Stimulated activated CD4-positive, alpha-beta T cell treated with anti-CD3 and anti-CD28 coated beads, Interleukin-2, amount 100 ng/mL, for 24 hours (primary cell): ENCODE measurements at regions not wholly inside any gene's neighbourhood (a gene's known extent, or its start where the extent isn't known, plus 50 kb on each side); places are given as distances from the start of the nearest gene placed in this dataset.
A peak's percentile ranks its signal among the peaks of the same experiment; 100 is the strongest.
"Not testable (repeated sequence)": the region's sequence is repeated elsewhere in the genome, so short reads cannot be mapped to it uniquely, and the experiment has no call there.

Experiments
- DNase-seq, 2 donors: peaks; one replicate each; pipeline ENCODE4 v3.0.0-alpha.2; 2020

DNA sequence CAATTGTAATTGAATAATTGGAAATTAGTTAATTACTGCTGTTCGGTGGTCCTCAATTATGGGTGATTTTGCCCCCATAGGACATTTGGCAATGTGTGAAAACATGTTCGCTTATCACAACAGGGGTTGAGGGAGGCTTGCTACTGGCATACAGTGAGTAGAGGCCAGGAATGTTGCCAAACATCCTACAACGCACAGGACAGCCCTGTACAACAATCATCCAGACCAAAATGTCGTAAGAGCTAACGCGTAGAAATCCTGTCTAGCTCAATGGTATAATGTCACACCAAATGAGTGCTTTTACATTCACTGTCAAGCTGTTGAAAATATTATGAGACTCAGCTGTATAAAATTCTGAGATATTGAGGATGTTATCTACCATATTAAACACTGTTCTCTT lies 464.4 kb upstream of the TUSC1 start:
- no peak for DNase-seq

DNA sequence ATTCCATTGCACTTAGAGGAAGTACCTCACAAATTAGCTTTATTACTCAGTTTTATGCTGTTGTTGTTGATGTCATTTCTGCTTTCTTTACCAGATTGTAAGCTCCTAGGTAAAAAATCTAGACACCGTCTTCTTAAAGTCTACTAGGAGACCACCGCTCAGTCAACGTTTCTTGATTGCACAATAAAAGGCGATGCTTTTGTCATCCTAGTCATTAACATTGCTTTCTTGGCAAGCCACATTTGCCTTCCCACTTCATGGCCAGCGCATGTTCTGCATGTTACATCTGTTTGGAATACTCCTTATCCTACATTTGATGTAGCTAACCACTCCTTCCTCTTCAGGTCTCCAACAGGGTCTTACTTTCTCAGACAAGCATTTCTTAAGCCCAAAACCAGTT lies 464.0 kb upstream of the TUSC1 start:
- DNase-seq, result no peak

GRCh38 chr9:26133537-26133936 lies 455.3 kb upstream of the TUSC1 start:
- DNase-seq, result no peak

GRCh38 chr9:26132746-26133312 lies 454.6 kb upstream of the TUSC1 start:
- no peak for DNase-seq

DNA sequence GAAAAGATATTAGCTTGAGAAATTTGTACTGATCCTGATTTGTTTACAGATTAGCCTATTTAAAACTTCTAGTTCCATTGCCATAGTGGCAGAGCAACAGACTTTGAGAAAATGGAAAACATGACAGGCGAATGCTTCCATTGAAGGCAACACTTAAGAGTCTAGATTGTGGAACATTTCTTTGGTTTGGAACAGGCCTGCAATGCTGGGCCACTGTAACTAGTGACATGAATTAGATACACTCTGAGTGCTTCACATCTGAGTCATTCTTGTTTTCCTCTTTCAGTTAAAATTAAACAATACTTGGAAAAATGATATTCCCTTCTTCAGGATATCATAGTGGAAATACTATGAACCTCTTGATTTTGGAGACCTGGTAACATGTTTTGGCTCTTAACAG lies 453.6 kb upstream of the TUSC1 start:
- DNase-seq, result no peak

DNA sequence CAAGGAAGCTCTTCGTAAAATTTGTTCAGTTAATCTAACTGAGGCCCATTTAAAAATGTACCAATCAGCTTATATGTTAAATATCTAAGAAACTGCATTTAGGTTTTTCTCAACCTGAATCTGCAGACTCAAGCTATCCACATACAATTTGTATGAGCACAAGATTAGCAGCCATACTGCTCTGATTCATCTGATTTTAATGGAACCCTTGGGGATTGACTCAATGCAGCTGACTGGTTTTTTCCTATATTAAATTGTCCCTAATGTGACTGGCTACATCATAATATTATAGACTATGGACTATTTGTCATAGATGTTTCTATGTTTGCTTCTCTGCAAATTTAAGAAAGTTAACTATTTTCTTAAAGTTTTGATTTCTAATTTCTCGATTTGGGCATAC lies 451.0 kb upstream of the TUSC1 start:
- no peak for DNase-seq

GRCh38 chr9:26125693-26126092 lies 447.4 kb upstream of the TUSC1 start:
- DNase-seq, result no peak

DNA sequence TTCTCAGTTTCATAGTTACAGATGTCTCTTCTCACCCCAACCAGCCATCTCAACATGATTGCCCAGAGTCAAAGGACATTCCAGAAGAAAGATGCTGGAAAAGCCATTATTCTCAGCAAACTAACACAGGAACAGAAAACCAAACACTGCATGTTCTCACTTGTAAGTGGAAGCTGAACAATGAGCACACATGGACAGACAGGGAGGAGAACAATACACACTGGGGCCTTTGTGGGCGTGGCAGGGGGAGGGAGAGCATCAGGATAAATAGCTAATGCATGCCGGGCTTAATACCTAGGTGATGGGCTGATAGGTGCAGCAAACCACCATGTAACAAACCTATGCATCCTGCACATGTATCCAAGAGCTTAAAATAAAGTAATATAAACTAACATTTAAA lies 437.8 kb upstream of the TUSC1 start:
- DNase-seq, result not testable (repeated sequence)

DNA sequence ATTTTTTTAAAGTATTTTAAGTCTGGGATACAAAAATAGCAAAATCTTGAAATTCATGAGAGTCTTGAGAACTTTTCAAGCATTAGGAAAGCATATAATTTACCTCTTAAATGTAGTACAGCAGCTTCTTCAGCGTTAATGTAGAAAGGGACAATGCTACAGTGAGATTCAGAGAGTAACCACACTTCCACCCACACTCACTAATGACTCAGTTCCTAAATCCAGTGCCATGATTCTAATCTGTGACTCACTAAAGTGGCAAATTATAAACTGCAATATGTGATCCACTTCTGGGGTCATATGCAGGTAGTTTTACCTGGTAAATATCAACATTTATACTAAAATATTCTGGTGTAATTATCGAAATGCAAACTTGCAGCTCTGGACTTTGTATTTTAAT lies 434.5 kb upstream of the TUSC1 start:
- no peak for DNase-seq

DNA sequence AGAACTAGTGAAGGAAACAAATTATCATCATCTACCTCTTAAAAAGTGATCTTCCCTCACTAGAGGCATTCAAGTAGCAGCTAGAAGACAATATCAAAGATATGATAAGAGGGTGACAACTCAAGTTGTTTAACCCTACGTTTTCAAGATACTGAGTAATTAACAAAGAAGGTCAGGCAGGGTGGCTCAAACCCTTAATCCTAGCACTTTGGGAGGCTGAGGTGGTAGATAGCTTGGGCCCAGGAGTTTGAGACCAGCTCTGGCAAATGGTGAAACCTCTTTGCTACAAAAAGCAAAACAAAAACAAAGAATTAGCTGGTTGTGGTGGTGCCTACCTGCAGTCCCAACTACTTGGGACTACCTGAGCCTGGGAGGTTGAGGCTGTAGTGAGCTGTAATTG lies 408.2 kb upstream of the TUSC1 start:
- no peak for DNase-seq

- no peak for DNase-seq
Observed at GRCh38 chr9:26081847-26082246, 403.6 kb upstream of the TUSC1 start.

DNA sequence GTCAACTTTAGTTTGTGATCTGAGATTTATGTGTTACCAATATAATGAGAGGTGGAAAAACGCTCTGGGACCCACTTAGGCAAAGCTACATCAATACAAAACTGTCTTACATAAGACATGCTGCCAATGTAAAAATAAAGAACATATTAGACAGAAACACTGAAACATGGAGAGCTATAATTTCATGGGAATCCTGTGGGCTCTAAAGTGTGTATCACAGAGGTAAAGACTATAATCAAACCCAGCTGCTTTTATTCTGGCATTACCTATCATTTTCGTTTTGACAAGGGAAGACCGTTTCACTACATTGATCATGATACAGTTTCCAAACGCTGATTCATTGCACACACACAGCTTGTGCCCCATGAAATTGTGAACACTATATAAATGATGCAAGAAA lies 400.5 kb upstream of the TUSC1 start:
- no peak for DNase-seq

GRCh38 chr9:26077860-26078259 lies 399.6 kb upstream of the TUSC1 start:
- DNase-seq, result peak in 1 of 2 donors; percentile 0

DNA sequence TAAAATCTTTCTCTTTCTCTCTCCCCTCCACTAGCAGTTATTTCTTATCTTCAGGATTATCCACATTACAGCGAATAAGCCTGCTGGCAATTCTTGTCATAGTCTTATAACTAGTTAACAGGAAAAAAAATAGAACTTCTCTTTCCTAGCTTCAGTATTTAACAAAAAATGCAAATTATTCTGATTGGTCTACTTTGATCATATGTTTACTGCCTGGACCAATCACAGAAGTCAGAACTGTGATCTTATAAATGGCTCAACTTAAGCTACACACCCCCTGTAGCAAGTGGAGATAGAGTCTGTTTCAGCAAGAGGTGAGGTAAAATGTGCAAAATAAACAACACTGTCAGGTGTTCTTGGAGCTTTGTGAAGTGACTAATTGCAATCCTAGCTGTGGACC lies 389.4 kb upstream of the TUSC1 start:
- no peak for DNase-seq

- DNase-seq, result no peak
Observed at GRCh38 chr9:26066237-26066636, 388.0 kb upstream of the TUSC1 start.

GRCh38 chr9:26061948-26062575 lies 383.8 kb upstream of the TUSC1 start:
- DNase-seq, result no peak

- no peak for DNase-seq
Observed at GRCh38 chr9:26058111-26058895, 380.1 kb upstream of the TUSC1 start.

GRCh38 chr9:26057050-26057449 lies 378.8 kb upstream of the TUSC1 start:
- no peak for DNase-seq

DNA sequence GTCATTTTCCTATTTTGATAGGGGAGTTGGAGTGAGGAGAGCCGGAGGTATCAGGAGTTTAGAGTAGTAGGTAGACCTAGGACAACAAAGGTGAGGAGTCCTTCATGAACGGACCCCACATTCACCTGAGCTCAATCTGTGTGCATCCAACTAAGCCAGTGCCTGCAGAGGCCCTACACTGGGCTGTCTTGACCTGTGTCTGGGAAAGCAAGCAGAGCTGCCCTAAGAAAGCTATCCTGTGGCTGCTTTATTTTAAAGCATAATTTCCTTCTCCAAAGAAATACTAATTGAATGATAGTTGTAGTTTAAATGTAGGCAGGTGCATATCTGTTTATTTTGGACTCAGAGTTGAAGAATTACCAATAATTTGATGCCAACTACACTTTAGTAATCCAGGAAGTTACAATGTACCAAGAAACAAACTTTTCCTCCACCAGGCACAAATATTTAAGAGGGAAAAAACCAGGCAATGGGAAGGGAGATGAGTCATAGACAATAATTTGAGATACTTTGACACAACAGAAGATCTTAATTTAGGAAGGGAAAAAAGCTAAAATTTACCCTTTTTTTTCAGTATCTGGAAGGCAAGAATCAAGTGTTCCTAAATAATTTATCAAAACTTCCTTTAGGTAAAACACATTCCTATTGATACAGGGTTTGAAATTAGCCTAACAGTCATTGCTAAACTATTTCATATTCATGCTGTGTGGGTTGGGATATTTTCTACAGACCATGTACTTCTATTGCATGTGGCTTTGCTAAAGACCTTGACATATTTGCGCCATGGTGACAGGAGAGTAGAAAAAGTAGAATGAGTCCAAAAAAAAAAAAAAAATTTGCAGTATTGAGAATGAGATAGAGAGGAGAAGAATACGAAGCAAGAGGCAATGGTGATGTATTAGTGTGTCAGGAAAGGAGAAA lies 376.6 kb upstream of the TUSC1 start:
- DNase-seq, result no peak

GRCh38 chr9:26053954-26054353 lies 375.7 kb upstream of the TUSC1 start:
- DNase-seq, result no peak

- no peak for DNase-seq
Observed at GRCh38 chr9:26043431-26043830, 365.2 kb upstream of the TUSC1 start.

- no peak for DNase-seq
Observed at GRCh38 chr9:26034786-26035185, 356.5 kb upstream of the TUSC1 start.

GRCh38 chr9:26033336-26033735 lies 355.1 kb upstream of the TUSC1 start:
- DNase-seq, result no peak
